GM23248 (cell line): ENCODE measurements at regions not wholly inside any gene's neighbourhood (a gene's known extent, or its start where the extent isn't known, plus 50 kb on each side); places are given as distances from the start of the nearest gene placed in this dataset.
"Not testable (repeated sequence)": the region's sequence is repeated elsewhere in the genome, so short reads cannot be mapped to it uniquely, and the experiment has no call there.

Experiments used
- DNase-seq: peaks from one replicate; pipeline ENCODE4 v3.0.0-alpha.2; 2015
- H2AFZ ChIP-seq: fragments of 200-600 bp; sonication (generic); 2 replicates; pipeline ENCODE4 v1.6.1; 2016; ENCODE audit warnings: antibody characterized with exemption
- H3F3A ChIP-seq: fragments of 200-600 bp; sonication (generic); 2 replicates; pipeline ENCODE4 v1.6.1; 2016; ENCODE audit warnings: mild to moderate bottlenecking, antibody characterized with exemption, mixed run types; ENCODE audit not compliant: insufficient read depth
- H3K27ac ChIP-seq: fragments of 200-600 bp; sonication (generic); 2 replicates; pipeline ENCODE4 v1.5.1; 2016; ENCODE audit warnings: mild to moderate bottlenecking
- H3K27me3 ChIP-seq: fragments of 200-600 bp; sonication (generic); replicated peaks from 2 replicates; pipeline ENCODE4 v1.6.1; 2016; ENCODE audit warnings: mild to moderate bottlenecking; ENCODE audit not compliant: insufficient read depth
- H3K36me3 ChIP-seq: fragments of 200-600 bp; sonication (generic); 2 replicates; pipeline ENCODE4 v1.6.1; 2016; ENCODE audit warnings: low read depth, mild to moderate bottlenecking
- H3K4me1 ChIP-seq: fragments of 200-600 bp; sonication (generic); 2 replicates; pipeline ENCODE4 v1.6.1; 2016; ENCODE audit warnings: mild to moderate bottlenecking; ENCODE audit not compliant: insufficient read depth
- H3K4me2 ChIP-seq: fragments of 200-600 bp; sonication (generic); one replicate; pipeline ENCODE4 v1.6.1; 2016; ENCODE audit warnings: mild to moderate bottlenecking; ENCODE audit not compliant: unreplicated experiment
- H3K4me3 ChIP-seq: fragments of 200-600 bp; sonication (generic); 2 replicates; pipeline ENCODE4 v1.5.1; 2016; ENCODE audit warnings: mild to moderate bottlenecking
- H3K79me2 ChIP-seq: fragments of 200-600 bp; sonication (generic); 2 replicates; pipeline ENCODE4 v1.6.1; 2016; ENCODE audit warnings: mild to moderate bottlenecking; ENCODE audit not compliant: insufficient read depth
- H3K9ac ChIP-seq: fragments of 200-600 bp; sonication (generic); 2 replicates; pipeline ENCODE4 v1.6.1; 2016; ENCODE audit warnings: mild to moderate bottlenecking
- H3K9me2 ChIP-seq: fragments of 200-600 bp; sonication (generic); 2 replicates; pipeline ENCODE4 v1.6.1; 2016; ENCODE audit warnings: mixed run types, mild to moderate bottlenecking, moderate library complexity; ENCODE audit not compliant: insufficient read depth
- H3K9me3 ChIP-seq: fragments of 200-600 bp; sonication (generic); one replicate; pipeline ENCODE4 v1.6.1; 2017; ENCODE audit warnings: low read depth
- H4K20me1 ChIP-seq: fragments of 200-600 bp; sonication (generic); 2 replicates; pipeline ENCODE4 v1.6.0; 2016; ENCODE audit not compliant: insufficient read depth
- EZH2 ChIP-seq: fragments of 200-600 bp; sonication (generic); IDR thresholded peaks from 2 replicates; pipeline ENCODE4 v1.6.1; 2018; ENCODE audit warnings: antibody characterized with exemption, mild to moderate bottlenecking; ENCODE audit not compliant: insufficient read depth, poor library complexity, severe bottlenecking
- EZH2phosphoT487 ChIP-seq: fragments of 200-600 bp; sonication (generic); IDR thresholded peaks from 2 replicates; pipeline ENCODE4 v1.6.1; 2018; ENCODE audit warnings: antibody characterized with exemption, moderate library complexity, mild to moderate bottlenecking, low read depth; ENCODE audit not compliant: insufficient read depth
- WGBS, 2 experiments: methylation state at CpG; one replicate each; pipeline ENCODE4 v1.1.6; 2015 to 2017; ENCODE audit warnings: low lambda C conversion rate in 2 of 2, low coverage in 1 of 2; ENCODE audit errors: missing lambda C conversion rate in 2 of 2; 5-methylcytosine and 5-hydroxymethylcytosine counted together
- in situ Hi-C: fragments of 300-500 bp; cut with MboI; formaldehyde crosslinking; loops from 2 replicates; pipeline ENCODE4 v1.15.0; 2020

DNA sequence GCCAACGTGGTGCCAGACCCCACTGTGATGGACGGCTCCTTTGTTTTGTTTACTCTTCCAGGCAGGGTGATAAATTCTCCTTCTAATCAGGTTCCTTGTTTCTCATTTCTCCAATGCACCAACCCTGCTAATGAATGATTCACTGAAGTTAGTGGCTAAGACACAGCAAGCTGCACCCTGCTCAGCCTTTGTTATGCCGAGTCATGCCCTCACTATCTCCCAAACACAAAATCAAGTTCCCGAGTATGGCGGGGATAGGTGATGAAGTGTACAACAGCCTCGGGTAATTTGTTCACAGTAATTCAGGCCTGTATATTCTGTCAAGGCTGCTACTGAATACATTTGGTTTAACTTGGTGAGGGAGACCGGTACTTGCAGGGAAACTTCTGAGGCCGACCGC lies 83.8 kb upstream of the HS3ST4 start:
- no peak overlapping the region for H3K9ac ChIP-seq
- no peak overlapping the region for H3K4me3 ChIP-seq
- no peaks in the 10 kb centered on the region for H3F3A ChIP-seq
- H3K4me1 ChIP-seq, result no peaks in the 10 kb centered on the region
- no peak for TF ChIP-seq EZH2phosphoT487
- no peak for TF ChIP-seq EZH2
- no peaks in the 10 kb centered on the region for H3K36me3 ChIP-seq
- DNase-seq, result no peak
- H3K27ac ChIP-seq, result no peak overlapping the region
- no peaks in the 10 kb centered on the region for H3K27me3 ChIP-seq
- no peaks in the 10 kb centered on the region for H4K20me1 ChIP-seq
- whole genome bisulfite sequencing, 2 experiments, result 24 to 32% methylated on average over 9 of the region's 9 CpGs
- no peak overlapping the region for H3K4me2 ChIP-seq
- no peaks in the 10 kb centered on the region for H3K9me3 ChIP-seq
- H3K79me2 ChIP-seq, result no peaks in the 10 kb centered on the region
- H2AFZ ChIP-seq, result no peak overlapping the region
- in situ Hi-C loops, result no loop called here
- no peaks in the 10 kb centered on the region for H3K9me2 ChIP-seq

GRCh38 chr16:25606069-25606468 lies 85.7 kb upstream of the HS3ST4 start:
- H3K4me1 ChIP-seq, result no peaks in the 10 kb centered on the region
- no peak overlapping the region for H3K4me3 ChIP-seq
- DNase-seq, result no peak
- H3K4me2 ChIP-seq, result no peak overlapping the region
- WGBS, 2 experiments, result 27 to 33% methylated on average over 6 of the region's 6 CpGs
- no peak overlapping the region for H2AFZ ChIP-seq
- H3F3A ChIP-seq, result no peaks in the 10 kb centered on the region
- in situ Hi-C loops, result no loop called here
- no peaks in the 10 kb centered on the region for H3K36me3 ChIP-seq
- TF ChIP-seq EZH2 (no peak), EZH2phosphoT487 (no peak)
- no peaks in the 10 kb centered on the region for H3K27me3 ChIP-seq
- H3K27ac ChIP-seq, result no peak overlapping the region
- no peaks in the 10 kb centered on the region for H4K20me1 ChIP-seq
- no peaks in the 10 kb centered on the region for H3K79me2 ChIP-seq
- H3K9me2 ChIP-seq, result no peaks in the 10 kb centered on the region
- H3K9me3 ChIP-seq, result no peaks in the 10 kb centered on the region
- no peak overlapping the region for H3K9ac ChIP-seq

- no peaks in the 10 kb centered on the region for H4K20me1 ChIP-seq
- 18 to 24% methylated on average over 2 of the region's 2 CpGs for WGBS, 2 experiments
- no peaks in the 10 kb centered on the region for H3K9me2 ChIP-seq
- no peaks in the 10 kb centered on the region for H3K36me3 ChIP-seq
- in situ Hi-C loops, result no loop called here
- no peak overlapping the region for H2AFZ ChIP-seq
- DNase-seq, result no peak
- no peak overlapping the region for H3K4me3 ChIP-seq
- no peaks in the 10 kb centered on the region for H3K27me3 ChIP-seq
- TF ChIP-seq EZH2phosphoT487 (no peak), EZH2 (no peak)
- no peak overlapping the region for H3K27ac ChIP-seq
- no peak overlapping the region for H3K9ac ChIP-seq
- H3F3A ChIP-seq, result no peaks in the 10 kb centered on the region
- no peaks in the 10 kb centered on the region for H3K4me1 ChIP-seq
- H3K9me3 ChIP-seq, result no peaks in the 10 kb centered on the region
- H3K4me2 ChIP-seq, result no peak overlapping the region
- no peaks in the 10 kb centered on the region for H3K79me2 ChIP-seq
These were observed 86.4 kb upstream of the HS3ST4 start for GRCh38 chr16:25605381-25605780.

GRCh38 chr16:25601306-25601705 lies 90.5 kb upstream of the HS3ST4 start:
- H3F3A ChIP-seq, H3K9ac ChIP-seq, H3K27me3 ChIP-seq, H3K9me2 ChIP-seq, H3K4me2 ChIP-seq, H3K36me3 ChIP-seq, H4K20me1 ChIP-seq, in situ Hi-C loops, H2AFZ ChIP-seq, H3K4me3 ChIP-seq, H3K27ac ChIP-seq, DNase-seq, H3K9me3 ChIP-seq, H3K79me2 ChIP-seq, H3K4me1 ChIP-seq: not testable (repeated sequence)
- 22 to 35% methylated on average over 2 of the region's 2 CpGs for WGBS, 2 experiments

DNA sequence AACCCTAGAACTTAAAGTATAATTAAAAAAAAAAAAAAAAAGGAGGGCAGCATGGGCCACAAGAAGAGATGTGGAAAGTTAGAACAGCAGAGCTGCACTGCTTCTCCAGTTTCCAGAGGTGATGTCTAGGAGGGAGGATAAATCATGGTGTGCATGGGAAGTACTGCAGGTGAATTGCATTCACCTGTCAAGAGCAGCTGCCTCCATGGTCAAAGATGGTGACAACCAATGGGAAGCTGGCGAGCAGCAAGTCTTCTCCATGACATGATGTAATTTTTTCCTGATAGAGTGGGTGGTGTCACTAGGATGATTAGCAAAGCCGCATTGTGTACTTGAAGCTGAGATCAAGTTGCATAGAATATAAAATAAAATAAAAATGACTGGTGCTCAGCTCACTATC lies 95.6 kb upstream of the HS3ST4 start:
- in situ Hi-C loops, result no loop called here
- Histone ChIP-seq H3K36me3 (no peaks in the 10 kb centered on the region), H3K9ac (no peak overlapping the region), H2AFZ (no peak overlapping the region), H4K20me1 (no peaks in the 10 kb centered on the region), H3K79me2 (no peaks in the 10 kb centered on the region), H3F3A (no peaks in the 10 kb centered on the region), H3K27me3 (no peaks in the 10 kb centered on the region), H3K9me2 (no peaks in the 10 kb centered on the region), H3K27ac (no peak overlapping the region), H3K9me3 (no peaks in the 10 kb centered on the region), H3K4me2 (no peak overlapping the region), H3K4me1 (no peaks in the 10 kb centered on the region), H3K4me3 (no peak overlapping the region)
- 23 to 37% methylated on average over 2 of the region's 2 CpGs for WGBS, 2 experiments
- no peak for TF ChIP-seq EZH2
- no peak for TF ChIP-seq EZH2phosphoT487
- DNase-seq, result no peak
